ENCODE measurements at regions not wholly inside any gene's neighbourhood (a gene's known extent, or its start where the extent isn't known, plus 50 kb on each side); places are given as distances from the start of the nearest gene placed in this dataset.

GRCh38 chr4:57462843-57463242, 352.7 kb upstream of the IGFBP7 start:
- H3K27me3 ChIP-seq, result no peaks in the 10 kb centered on the region
- H3K9me3 ChIP-seq, result no peaks in the 10 kb centered on the region
- H3K27ac ChIP-seq, result no peak overlapping the region
- intact Hi-C loops (cut with DNase I), result no loop called here
- no peak overlapping the region for H3K4me3 ChIP-seq
- no peak for DNase-seq (ENCODE audit: extremely low spot score in 2 of 2)
- H3K36me3 ChIP-seq, result no peaks in the 10 kb centered on the region
- no peaks in the 10 kb centered on the region for H3K4me1 ChIP-seq
- TF ChIP-seq CTCF (IDR thresholded peaks at IDR 0.05) (no peak), POLR2AphosphoS5 (IDR thresholded peaks at IDR 0.05; ENCODE audit: insufficient read depth in 1 of 2, low read depth in 1 of 2) (no peak), POLR2A (IDR thresholded peaks at IDR 0.05) (no peak)

DNA sequence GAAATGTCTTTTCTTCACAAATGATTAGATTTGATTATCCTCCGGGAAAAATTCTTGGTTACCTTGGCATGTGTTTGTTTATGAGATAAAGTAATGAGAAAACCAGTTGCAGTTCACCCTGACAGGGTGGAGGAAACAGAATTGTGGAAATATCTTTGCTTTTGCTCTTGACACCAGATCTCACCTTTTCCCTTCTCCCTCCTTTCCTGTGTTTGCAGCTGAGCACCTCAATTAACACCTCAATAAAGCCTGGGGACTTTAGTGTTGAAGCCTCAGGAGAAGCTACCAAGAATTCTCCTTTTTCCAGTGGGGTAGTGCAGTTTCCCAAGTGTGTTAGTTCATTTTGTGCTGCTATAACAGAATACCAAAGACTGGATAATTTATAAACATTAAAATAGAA, 350.8 kb upstream of the IGFBP7 start:
- Histone ChIP-seq H3K27ac (no peak overlapping the region), H3K27me3 (no peaks in the 10 kb centered on the region), H3K4me1 (no peaks in the 10 kb centered on the region), H3K9me3 (no peaks in the 10 kb centered on the region), H3K36me3 (no peaks in the 10 kb centered on the region), H3K4me3 (no peak overlapping the region)
- DNase-seq (ENCODE audit: extremely low spot score in 2 of 2), result no peak
- intact Hi-C loops (cut with DNase I), result no loop called here
- no peak for TF ChIP-seq CTCF (IDR thresholded peaks at IDR 0.05)

DNA sequence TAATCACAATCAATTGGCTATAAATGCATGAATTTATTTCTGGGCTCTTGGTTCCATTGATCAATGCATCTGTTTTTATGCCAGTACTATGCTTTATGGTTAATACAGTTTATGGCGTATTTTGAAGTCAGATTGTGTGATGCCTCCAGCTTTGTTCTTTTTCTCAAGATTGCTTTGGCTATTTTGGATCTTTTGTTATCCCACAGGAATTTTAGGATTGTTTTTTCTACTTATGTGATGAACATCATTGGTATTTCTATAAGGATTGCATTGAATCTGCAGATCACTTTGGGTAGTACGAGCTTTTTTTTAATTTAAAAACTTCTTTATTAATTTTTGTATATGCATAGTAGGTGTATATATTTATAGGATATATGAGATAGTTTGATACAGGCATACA, 338.7 kb upstream of the IGFBP7 start:
- no peak for TF ChIP-seq CTCF (IDR thresholded peaks at IDR 0.05)
- TF ChIP-seq POLR2A (IDR thresholded peaks at IDR 0.05), result no peak
- no peak for TF ChIP-seq POLR2AphosphoS5 (IDR thresholded peaks at IDR 0.05; ENCODE audit: insufficient read depth in 1 of 2, low read depth in 1 of 2)
- intact Hi-C loops (cut with DNase I), result no loop called here
- no peaks in the 10 kb centered on the region for H3K9me3 ChIP-seq
- no peak overlapping the region for H3K4me3 ChIP-seq
- no peak overlapping the region for H3K27ac ChIP-seq
- H3K4me1 ChIP-seq, result no peaks in the 10 kb centered on the region
- H3K27me3 ChIP-seq, result no peaks in the 10 kb centered on the region
- H3K36me3 ChIP-seq, result no peaks in the 10 kb centered on the region
- no peak for DNase-seq (ENCODE audit: extremely low spot score in 2 of 2)

- H3K9me3 ChIP-seq, result no peaks in the 10 kb centered on the region
- no peak overlapping the region for H3K4me3 ChIP-seq
- H3K4me1 ChIP-seq, result no peaks in the 10 kb centered on the region
- no peaks in the 10 kb centered on the region for H3K36me3 ChIP-seq
- no peak for DNase-seq (ENCODE audit: extremely low spot score in 2 of 2)
- intact Hi-C loops (cut with DNase I), result no loop called here
- no peaks in the 10 kb centered on the region for H3K27me3 ChIP-seq
- TF ChIP-seq POLR2AphosphoS5 (IDR thresholded peaks at IDR 0.05; ENCODE audit: insufficient read depth in 1 of 2, low read depth in 1 of 2) (no peak), POLR2A (IDR thresholded peaks at IDR 0.05) (no peak), CTCF (IDR thresholded peaks at IDR 0.05) (no peak)
- H3K27ac ChIP-seq, result no peak overlapping the region
Measured at GRCh38 chr4:57448452-57448851, 338.3 kb upstream of the IGFBP7 start.

DNA sequence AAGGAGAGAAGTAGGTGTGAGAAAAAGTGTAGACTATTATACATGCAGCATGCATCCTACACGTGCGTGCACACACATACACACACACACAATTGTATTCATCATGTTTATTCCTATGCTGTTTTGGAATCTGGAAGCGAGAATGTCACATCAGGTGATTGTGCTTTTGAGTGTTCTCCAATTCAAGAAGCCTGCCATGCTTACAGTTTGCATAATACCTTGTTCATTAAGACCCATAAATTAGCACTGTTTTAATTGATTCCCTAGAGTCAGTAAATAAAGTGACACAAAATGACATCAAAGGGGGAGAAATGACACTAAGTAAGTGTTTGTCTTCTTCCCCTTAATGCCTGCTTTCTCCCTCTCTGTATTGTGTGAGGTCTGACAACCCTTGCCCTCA, 336.1 kb upstream of the IGFBP7 start:
- Histone ChIP-seq H3K27ac (no peak overlapping the region), H3K36me3 (no peaks in the 10 kb centered on the region), H3K4me1 (no peaks in the 10 kb centered on the region), H3K27me3 (no peaks in the 10 kb centered on the region), H3K9me3 (no peaks in the 10 kb centered on the region), H3K4me3 (no peak overlapping the region)
- intact Hi-C loops (cut with DNase I), result no loop called here
- no peak for DNase-seq (ENCODE audit: extremely low spot score in 2 of 2)
- TF ChIP-seq POLR2A (IDR thresholded peaks at IDR 0.05) (no peak), POLR2AphosphoS5 (IDR thresholded peaks at IDR 0.05; ENCODE audit: insufficient read depth in 1 of 2, low read depth in 1 of 2) (no peak), CTCF (IDR thresholded peaks at IDR 0.05) (no peak)
